Esophagus muscularis mucosa (tissue), 3 donors: ENCODE measurements at regions not wholly inside any gene's neighbourhood (a gene's known extent, or its start where the extent isn't known, plus 50 kb on each side); places are given as distances from the start of the nearest gene placed in this dataset.

ENCODE experiments used
- POLR2AphosphoS5 ChIP-seq, 2 donors: sonication (generic); formaldehyde crosslinking; IDR thresholded peaks; one replicate each; pipeline ENCODE4 v1.6.1; 2017; ENCODE audit warnings: antibody characterized with exemption in 2 of 2
- TF ChIP-seq, protein P1 (sequence below), 3 experiments: fragments of 200-600 bp in 2 of 3; fragments of 450-650 bp in 1 of 3; sonication (generic) in 2 of 3; IDR thresholded peaks; one replicate each; pipeline ENCODE4 v1.5.1; 2017 to 2019; ENCODE audit warnings: antibody characterized with exemption in 3 of 3, mild to moderate bottlenecking in 2 of 3, moderate library complexity in 1 of 3

GRCh38 chr7:131608116-131608500, 51.7 kb upstream of the PODXL start:
- no peak for TF ChIP-seq POLR2AphosphoS5 (IDR thresholded peaks at IDR 0.05)
- TF ChIP-seq, protein P1, sequence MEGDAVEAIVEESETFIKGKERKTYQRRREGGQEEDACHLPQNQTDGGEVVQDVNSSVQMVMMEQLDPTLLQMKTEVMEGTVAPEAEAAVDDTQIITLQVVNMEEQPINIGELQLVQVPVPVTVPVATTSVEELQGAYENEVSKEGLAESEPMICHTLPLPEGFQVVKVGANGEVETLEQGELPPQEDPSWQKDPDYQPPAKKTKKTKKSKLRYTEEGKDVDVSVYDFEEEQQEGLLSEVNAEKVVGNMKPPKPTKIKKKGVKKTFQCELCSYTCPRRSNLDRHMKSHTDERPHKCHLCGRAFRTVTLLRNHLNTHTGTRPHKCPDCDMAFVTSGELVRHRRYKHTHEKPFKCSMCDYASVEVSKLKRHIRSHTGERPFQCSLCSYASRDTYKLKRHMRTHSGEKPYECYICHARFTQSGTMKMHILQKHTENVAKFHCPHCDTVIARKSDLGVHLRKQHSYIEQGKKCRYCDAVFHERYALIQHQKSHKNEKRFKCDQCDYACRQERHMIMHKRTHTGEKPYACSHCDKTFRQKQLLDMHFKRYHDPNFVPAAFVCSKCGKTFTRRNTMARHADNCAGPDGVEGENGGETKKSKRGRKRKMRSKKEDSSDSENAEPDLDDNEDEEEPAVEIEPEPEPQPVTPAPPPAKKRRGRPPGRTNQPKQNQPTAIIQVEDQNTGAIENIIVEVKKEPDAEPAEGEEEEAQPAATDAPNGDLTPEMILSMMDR (IDR thresholded peaks at IDR 0.05), result no peak
